A549 (cell line): ENCODE measurements at regions not wholly inside any gene's neighbourhood (a gene's known extent, or its start where the extent isn't known, plus 50 kb on each side); places are given as distances from the start of the nearest gene placed in this dataset.

Experiments
- CHD2 ChIP-seq: fragments of 150-350 bp; IDR thresholded peaks from 2 replicates; pipeline ENCODE4 v1.6.1; 2014; ENCODE audit warnings: low read length; ENCODE audit not compliant: partially characterized antibody
- CTCF ChIP-seq: fragments of >200 bp; sonication (Bioruptor Twin); formaldehyde crosslinking; IDR thresholded peaks from 3 replicates; pipeline ENCODE4 v1.5.1; 2016
- EHMT2 ChIP-seq: fragments of 200-600 bp; sonication (generic); IDR thresholded peaks from 2 replicates; pipeline ENCODE4 v1.6.1; 2016; ENCODE audit warnings: antibody characterized with exemption, low read depth, mild to moderate bottlenecking, moderate library complexity
- HOXA7 ChIP-seq: fragments of 250-450 bp; sonication (Bioruptor Pico); IDR thresholded peaks from 2 replicates; pipeline ENCODE4 v1.5.0; 2020; ENCODE audit warnings: mild to moderate bottlenecking, moderate library complexity
- JUNB ChIP-seq: fragments of >200 bp; sonication (Bioruptor Twin); formaldehyde crosslinking; IDR thresholded peaks from 2 replicates; pipeline ENCODE4 v1.6.1; 2016
- MAX ChIP-seq: IDR thresholded peaks from 2 replicates; pipeline ENCODE4 v1.6.1; 2012
- NPAS2 ChIP-seq: fragments of 250-450 bp; sonication (Bioruptor Pico); IDR thresholded peaks from 2 replicates; pipeline ENCODE4 v1.8.0; 2022; ENCODE audit warnings: mild to moderate bottlenecking, moderate library complexity, borderline replicate concordance
- PBX3 ChIP-seq: IDR thresholded peaks from 2 replicates; pipeline ENCODE4 v1.6.1; 2012
- POLR2A ChIP-seq: IDR thresholded peaks from 2 replicates; pipeline ENCODE4 v1.6.1; 2012; ENCODE audit warnings: mild to moderate bottlenecking, low read length
- RCOR1 ChIP-seq: fragments of 150-350 bp; IDR thresholded peaks from 2 replicates; pipeline ENCODE4 v1.6.1; 2014; ENCODE audit warnings: antibody characterized with exemption, low read length, low read depth
- REST ChIP-seq: fragments of 200-600 bp; sonication (generic); IDR thresholded peaks from 2 replicates; pipeline ENCODE4 v1.6.1; 2016; ENCODE audit warnings: antibody characterized with exemption, mild to moderate bottlenecking, moderate library complexity
- RFX5 ChIP-seq: fragments of 450-650 bp; IDR thresholded peaks from 2 replicates; pipeline ENCODE4 v1.7.1; 2014; ENCODE audit warnings: antibody characterized with exemption, mild to moderate bottlenecking, moderate library complexity
- TF ChIP-seq, protein P1 (sequence below): fragments of 450-650 bp; IDR thresholded peaks from 2 replicates; pipeline ENCODE4 v1.6.1; 2014; ENCODE audit warnings: antibody characterized with exemption

DNA sequence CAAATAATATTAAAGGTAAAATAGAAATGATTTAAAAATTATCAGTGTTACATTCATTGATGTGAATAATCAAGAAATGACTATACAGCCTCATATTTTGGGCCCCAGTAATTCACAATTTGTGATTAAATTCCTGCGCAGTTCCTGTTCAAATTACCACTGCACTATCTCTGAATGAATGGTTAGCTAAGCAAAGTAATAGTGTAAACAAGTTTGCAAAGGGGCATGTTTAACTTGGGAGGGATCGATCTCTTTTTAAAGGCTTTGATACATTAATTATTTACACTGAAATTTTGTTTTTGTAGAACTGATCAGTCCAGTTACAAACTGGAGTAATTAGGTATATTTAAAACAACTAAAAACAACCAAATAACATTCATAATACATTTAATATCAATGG is 784.4 kb downstream of the RPA4 start:
- no peak for TF ChIP-seq POLR2A
- TF ChIP-seq CTCF = no peak
- no peak for TF ChIP-seq PBX3
- TF ChIP-seq, protein P1, sequence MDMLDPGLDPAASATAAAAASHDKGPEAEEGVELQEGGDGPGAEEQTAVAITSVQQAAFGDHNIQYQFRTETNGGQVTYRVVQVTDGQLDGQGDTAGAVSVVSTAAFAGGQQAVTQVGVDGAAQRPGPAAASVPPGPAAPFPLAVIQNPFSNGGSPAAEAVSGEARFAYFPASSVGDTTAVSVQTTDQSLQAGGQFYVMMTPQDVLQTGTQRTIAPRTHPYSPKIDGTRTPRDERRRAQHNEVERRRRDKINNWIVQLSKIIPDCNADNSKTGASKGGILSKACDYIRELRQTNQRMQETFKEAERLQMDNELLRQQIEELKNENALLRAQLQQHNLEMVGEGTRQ = no peak
- no peak for TF ChIP-seq EHMT2
- no peak for TF ChIP-seq CHD2
- no peak for TF ChIP-seq RFX5
- TF ChIP-seq HOXA7 (CRISPR knock-in tag) = no peak
- no peak for TF ChIP-seq REST
- TF ChIP-seq JUNB = no peak
- no peak for TF ChIP-seq NPAS2
- no peak for TF ChIP-seq MAX
- TF ChIP-seq RCOR1 = no peak
